NCI-H524 (cell line): ENCODE measurements at regions not wholly inside any gene's neighbourhood (a gene's known extent, or its start where the extent isn't known, plus 50 kb on each side); places are given as distances from the start of the nearest gene placed in this dataset.

ENCODE experiments used
- DNase-seq, 2 experiments: peaks; one replicate each; lab custom pipeline; 2025; lab: John Stamatoyannopoulos, UW

DNA sequence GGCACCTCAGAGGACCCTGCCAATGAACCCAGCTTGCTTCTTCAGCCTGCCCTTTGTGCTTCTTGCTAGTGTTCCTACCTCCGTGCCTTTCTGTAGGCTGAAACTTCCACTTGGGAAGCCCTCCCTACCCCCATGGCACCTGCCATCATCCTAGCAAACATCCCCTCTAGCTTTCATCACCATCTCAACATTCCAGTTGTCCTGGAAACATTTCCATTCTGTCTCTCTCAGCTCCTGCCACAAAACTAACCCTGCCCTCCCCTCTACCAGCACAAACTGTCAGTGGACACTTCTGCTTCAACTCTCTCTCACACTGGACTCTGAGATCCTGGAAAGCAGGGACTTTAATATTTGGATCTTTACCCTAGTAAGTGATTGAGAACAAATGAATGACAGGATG lies 525.8 kb upstream of the TENM4 start:
- DNase-seq = no peak

DNA sequence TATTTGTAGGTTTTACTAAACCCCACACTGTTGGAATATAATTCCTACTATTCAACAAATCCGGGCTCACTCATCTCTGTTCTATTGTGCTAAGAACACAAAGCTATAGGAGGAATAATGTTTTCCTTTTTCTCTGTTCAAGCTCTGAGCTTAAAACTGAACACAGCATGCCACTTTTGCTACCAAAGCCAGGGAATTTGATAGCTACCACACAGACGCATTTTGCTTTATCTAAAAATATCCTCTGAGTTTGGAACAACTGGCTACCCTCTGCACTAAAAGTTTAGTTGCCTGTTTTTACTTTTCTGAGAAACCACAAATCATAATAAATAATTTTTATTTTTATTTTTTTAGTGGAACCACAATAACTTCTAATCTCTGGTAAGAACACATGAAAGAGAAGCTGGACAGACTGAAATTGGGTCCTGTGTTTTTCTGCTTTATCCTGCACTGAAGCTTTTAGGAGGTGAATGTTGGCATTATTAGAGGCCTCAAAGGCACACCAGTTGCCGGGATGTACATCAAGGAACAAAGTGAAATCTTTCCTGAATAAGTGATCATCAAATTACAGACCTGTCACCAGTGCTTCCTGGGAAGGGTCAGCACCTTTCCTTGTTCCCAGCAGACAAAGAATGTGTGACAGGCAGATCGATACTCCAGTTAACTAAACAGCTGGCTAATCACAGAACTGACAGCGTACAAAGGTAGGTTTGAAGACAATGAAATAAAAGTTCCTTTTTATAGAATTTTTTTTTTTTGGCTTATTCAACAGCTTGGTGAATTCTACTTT lies 523.2 kb upstream of the TENM4 start:
- no peak for DNase-seq

DNA sequence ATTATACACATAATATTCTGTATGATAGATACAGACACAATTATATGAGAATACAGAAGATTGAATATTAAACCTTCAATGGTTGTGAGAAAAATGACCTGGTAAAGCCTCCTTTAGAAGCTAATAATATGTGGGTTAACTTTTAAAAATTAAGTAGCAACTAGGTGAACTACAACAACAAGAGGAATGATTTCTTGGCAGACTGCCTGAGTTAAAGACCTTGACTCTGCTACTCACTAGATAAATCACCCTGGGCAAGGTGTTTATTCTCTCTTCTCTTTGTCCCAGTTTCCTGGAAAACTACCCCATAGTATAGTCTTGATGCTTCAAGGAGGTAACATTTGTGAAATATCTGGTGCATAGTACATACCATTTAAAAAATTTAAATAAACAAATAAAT lies 519.6 kb upstream of the TENM4 start:
- no peak for DNase-seq

DNA sequence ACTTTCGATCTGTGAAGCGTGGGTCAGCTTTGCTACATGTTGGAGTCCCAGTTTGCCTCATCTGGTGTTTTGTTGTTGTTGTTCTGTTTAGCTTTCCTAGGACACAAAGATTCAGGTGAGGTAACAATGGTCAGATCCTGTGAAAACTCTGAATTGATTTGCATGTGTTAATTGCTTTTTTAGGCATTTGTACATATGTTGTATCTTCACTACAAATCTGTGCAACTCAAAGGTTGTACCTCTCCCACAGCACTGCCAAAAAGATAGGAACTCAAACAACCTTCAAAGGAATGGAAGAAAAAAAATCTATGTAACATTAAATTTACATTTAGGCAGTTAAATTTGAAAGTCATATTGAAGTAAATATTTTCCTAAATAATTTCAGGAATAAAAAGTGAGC lies 518.5 kb upstream of the TENM4 start:
- DNase-seq = no peak

DNA sequence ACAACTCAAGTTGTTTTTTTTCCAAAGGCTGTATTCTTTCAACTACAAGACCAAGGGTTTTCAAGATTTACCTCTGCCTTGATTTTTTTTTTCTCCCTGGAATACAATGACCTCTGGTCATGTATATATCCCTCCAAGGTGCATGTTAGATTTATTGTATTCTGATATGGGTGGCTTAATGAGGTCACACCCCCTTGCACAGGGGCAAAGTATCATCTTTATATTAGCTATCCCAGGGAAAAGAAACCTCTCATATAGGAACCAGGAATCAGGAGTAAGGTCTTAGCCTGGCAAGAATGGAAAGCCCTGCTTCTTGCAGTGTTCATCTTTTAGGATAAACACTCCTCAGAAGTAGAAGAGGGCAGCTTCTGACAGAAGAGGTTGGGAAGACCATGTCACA lies 516.9 kb upstream of the TENM4 start:
- DNase-seq = no peak

DNA sequence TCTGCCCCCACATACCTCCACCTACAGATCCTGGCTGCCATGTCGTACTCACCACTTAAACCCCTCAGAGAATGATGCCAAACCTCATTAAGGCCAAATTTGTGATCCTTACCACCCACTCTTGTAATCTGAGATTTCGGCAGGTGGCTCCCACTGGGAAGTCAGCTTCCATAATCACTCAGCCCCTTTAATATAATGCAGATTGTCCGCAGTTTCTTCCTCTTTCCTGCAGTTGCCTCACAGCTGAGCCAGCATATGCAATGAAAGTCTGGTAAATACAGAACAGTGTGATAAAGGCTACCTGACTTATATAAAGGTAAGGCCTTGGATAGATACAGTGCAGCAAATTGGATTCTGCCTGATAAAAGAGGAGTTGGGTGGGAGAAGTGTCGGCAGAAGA lies 515.2 kb upstream of the TENM4 start:
- DNase-seq = peak; percentile 26 to 79

DNA sequence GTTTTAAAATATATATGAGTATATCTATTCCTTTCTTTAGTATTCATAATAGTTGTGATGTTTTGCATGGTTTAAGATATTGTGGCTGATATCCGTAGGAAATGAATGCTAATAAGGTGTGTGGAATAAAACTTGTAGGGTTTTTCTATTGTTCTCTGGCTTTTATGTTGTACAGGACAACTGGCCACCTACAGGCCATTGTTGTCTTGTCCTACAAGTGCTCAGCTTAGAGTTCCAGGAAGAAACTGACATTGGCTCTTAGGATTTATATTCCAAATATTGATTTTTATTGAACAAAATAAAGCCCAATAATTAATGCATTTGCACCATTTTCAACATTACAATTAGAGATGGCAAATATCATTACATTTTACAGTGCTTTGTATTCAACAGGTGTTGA lies 512.8 kb upstream of the TENM4 start:
- DNase-seq = no peak

DNA sequence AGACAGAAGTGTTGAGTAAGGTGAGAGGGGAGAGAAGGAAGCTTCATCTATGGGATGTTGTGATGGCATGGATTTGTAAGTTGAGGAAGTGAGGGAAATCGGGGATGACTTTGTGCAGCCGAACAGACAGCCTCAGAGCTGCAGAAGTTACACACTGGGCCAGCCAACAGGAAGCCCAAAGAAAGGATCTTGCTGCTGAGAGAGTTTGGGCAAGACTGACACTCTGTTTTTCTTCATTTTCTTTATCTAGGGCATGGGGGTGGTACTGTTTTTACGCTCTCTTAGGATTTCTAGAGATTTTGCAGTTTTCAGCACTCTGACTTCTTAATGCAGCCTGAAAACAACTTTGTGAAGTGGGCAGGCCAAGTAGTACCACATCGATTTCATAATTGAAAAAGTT lies 509.9 kb upstream of the TENM4 start:
- DNase-seq = no peak

DNA sequence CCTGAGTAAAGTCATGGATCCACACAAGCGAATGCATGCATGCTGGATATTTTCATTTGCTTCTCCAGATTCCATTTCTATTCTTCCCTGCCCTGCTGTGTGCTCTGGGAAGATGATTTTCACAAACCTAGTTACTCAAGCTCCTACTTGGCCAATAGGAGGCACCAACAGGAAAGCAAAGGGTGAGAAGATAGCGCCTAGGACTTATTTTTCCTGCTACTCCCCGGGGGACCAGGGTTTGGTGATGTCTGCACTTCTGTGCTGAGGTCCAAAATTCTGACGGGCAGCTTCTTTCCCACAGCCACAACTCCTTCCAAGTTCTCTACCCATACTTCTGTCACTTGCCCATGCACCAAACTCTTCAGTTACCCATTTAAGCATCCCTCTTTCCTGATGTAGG lies 509.3 kb upstream of the TENM4 start:
- no peak for DNase-seq

DNA sequence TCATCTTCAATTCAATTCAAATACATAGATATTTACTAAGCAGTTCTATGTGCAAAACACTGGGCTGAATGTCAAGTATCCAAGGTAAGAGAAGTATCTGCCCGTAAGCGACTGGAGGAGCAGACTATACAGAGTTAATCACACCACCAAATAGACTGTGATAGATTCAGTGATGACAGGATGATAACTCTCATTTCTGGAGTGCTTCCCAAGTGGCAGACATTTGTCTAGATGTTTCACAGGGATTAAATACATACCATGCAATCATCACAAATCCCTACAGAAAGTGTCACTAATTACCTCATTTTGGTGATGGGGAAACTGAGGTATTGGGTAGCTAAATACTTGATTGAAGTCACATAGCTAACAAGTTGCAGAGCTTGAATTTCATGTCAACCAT lies 508.7 kb upstream of the TENM4 start:
- DNase-seq = no peak

DNA sequence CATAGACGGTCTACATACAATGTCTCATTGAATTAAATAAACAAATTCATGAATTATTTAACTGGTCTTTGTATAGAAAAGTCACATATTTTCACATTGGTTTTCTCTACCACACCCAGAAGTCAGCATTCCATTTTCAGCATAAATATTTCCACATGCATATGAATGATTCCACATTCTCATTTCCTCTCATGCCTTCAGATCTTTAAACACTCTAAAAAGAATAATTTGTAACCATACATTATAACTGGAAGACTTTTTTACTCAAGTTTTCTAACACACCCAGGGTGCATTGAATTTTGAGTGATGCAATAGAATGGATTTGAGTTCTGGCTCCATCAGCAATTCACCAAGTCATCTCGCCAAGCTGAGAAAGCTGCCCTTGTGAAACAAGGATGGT lies 501.8 kb upstream of the TENM4 start:
- no peak for DNase-seq

DNA sequence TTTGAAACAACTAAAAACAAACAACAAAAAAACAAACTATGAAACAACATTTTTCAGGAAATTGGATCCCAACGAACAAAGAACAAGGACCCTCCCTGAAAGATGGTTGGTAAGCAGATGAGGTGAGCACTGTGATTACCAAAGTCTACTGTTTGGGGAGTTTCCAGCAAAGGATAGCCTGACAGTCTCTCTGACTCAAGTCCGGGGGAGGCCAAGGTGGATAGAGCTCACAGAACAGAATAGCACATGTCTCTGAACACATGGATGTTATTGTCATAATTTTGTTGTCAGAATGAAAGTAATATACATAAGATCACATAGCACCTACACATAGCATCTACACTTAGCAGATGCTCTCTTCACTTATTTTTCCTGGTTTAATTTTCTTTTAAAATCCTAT lies 501.3 kb upstream of the TENM4 start:
- DNase-seq = no peak

DNA sequence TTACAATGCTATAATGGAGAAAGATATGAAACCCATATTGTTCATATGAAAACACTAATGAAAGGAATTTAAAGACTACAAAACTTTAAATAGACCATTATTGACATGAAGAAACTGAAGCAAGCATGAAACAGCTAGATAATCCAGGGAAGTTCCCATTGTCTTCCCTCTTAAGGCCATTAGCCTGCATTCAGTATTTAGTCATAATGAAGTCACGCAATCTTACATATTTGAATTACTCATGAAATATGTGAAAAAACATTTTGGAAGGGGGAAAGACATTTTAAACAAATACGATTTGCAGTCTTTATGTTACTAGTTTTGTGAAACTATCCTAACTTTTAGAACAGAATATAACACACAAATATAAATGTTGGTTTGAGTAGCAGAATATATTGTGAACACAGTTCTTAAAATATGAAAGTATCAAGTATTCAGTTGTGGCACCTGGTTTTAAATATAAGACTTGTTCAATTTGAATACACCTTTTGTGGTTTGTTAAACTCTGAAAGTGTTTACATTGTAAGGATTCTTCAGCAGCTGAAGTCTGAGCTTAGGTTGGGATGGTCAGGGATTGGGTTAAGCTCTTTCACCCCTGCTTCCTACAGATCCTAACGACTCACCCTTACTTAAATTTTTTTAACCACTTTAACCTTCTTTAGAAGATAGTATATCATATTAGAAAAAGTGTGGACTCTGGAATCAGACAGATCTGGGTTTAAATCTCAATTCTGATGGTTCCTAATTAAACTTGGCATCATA lies 500.3 kb upstream of the TENM4 start:
- DNase-seq = no peak

DNA sequence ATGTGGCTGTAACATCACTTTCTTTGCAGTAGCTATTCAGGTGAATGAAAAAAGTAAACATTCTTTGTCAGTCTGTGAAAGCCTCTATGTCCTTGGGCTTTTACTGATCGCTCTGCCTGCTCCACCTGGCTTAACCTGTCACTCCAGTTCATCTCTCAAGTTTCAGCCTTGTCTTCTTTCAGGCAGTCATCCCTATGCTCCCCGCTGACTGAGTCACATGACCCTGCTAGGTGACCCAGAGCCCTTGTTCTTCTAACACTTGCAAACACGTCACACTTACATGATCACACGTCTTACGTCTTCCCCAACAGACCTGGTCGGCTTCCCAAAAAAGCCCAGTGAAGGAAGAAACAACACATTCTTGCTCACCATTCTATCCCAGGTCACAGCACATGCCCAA lies 499.3 kb upstream of the TENM4 start:
- DNase-seq = no peak

DNA sequence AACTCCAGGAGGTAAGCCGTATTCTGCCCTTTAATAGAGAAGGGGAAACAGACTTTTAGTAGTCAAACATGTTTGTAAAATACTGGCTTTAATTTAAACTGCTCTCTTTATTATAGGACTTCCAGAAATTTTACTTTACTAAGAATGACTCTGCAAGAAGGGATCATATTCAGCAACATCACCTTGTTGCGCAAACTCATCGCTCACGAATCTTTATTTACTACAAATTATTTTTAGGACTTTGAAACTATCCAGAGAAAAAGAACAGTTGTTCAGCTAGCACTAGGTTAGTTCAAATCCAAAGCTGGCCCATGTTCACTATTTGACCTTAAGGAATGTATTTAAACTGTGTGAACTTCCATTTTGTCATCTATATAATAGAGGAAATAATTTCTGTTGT lies 498.3 kb upstream of the TENM4 start:
- no peak for DNase-seq

DNA sequence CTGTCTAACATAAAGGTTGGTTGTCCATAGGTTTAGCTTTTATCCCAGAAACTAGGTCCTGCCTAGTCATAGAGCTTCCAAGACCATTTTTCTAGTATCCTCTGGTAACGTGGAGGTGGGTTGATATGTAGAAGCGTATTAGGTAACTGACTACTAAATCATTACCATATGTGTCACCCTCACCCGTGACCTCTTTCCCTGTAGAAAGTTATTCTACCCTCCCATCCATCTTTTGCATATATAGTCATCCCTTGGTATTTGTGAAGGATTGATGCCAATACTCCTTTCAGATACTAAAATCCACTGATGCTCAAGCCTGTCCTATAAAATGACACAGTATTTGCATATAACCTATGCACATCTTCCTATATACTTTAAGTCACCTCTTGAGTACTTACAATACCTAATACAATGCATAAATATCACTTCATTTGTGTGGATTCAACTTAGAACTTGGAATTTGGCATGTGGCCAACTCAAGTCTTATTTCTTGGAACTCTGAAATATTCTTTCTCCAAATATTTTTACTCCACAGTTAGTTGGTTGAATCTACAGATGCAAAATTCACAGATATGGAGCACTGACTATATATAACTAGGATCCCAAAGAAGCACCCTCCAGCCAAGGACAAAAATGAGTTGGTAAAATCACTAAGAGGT lies 497.0 kb upstream of the TENM4 start:
- DNase-seq = no peak

DNA sequence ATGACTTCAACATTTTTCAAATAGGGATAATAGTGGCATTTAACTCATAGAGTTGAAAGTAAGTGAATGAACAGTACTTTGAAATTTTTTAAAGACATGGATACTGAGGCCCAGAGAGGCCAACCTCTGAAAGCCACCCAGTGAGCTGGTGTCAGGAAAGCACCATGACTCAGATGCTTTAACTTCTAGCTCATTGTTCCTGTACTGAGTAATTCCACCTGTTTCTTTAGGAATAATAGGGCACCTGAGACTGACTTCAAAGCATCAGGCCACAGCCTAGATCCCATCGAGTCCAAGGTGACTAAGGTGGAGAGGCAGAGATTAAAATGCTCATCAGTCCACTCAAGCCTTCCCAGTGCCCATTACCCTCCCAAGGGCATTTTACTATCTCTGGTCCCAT lies 491.8 kb upstream of the TENM4 start:
- no peak for DNase-seq

DNA sequence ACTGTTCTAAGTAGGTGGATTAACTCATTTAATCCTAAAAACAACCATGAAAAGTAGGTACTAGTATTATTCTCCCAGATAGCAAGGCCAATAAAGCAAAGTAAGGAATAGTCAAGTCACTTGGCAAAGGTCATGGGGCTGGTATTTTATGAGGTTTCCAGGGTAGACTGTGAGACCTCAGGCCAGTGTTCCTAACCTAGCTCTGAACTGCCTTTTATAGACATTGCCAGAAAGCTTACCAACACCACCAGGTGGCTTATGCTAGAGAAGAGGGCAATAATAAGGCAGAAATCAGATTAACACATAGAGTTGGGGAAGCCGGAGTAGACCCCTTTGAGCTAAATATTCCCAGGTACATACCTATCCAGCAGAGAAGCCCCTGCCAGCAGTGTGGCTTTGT lies 490.9 kb upstream of the TENM4 start:
- DNase-seq = no peak

DNA sequence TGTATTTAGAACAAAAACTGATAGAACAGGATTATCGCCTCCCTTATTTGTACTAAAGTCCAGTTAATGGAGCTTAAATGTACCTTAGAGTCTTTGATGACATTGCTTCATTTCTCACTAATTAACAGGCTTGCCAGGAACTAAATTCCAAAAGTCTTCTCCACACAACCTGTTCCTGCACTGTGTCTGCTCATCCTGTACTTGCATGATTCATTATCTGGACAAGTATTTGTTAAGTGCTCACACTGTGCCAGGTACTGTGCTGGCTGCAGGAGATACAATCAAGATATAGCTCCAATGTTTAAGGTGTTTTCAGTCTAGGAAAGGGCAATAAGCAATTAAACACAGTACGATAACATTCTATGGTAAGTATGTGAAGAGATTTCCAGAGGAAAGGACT lies 485.9 kb upstream of the TENM4 start:
- DNase-seq = no peak

DNA sequence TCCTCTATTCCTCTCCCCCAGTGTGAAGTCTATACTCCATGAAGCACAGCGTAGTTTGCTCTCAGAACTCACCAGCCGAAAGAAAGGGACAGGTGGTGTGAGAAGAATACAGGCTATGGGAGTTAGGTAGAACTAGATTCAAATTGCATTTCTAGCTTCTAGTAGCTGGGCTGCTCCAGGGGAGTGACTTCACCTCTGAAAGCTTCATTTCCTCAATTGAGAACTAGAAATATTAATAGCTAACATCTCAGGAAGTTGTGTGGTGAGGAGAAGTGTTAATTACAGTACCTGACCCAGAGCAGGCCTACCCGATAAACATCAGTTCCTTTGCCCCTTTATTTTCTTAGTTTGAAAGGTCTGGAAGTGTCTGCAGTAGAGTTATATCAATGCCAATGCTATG lies 484.7 kb upstream of the TENM4 start:
- no peak for DNase-seq

DNA sequence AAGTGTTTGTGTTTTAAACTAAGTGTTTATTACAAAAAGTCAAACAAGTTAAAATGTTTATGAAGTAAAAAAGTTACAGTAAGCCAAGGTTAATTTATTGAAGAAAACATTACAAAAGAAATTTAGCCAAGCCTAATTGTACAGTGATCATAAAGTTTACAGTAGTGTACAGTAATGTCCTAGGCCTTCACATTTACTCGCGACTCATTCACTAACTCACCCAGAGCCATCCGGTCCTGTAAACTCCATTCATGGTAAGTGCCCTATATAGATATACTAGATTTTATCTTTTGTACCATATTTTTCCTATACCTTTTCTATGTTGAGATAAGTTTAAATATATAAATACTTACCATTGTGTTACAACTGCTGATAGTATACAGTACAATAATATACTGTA lies 481.8 kb upstream of the TENM4 start:
- no peak for DNase-seq

DNA sequence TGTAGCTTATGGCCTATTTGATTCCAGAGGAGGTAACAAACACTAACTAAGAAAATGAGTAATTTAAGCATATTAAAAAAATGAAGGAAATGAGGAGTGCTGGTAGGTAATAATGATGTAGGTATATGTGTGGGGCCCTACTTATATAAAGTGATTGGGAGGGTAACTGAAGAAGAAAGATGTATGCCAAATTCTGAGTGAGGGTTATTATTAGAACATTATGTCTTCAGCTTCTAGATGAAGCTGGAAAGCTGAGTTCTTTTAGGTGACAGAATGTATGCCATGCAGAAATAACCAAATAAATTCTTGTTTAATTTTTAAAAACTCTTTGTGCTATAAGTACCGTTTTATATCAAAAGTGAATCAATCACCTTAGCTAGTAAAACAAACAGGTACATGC lies 479.6 kb upstream of the TENM4 start:
- DNase-seq = no peak

DNA sequence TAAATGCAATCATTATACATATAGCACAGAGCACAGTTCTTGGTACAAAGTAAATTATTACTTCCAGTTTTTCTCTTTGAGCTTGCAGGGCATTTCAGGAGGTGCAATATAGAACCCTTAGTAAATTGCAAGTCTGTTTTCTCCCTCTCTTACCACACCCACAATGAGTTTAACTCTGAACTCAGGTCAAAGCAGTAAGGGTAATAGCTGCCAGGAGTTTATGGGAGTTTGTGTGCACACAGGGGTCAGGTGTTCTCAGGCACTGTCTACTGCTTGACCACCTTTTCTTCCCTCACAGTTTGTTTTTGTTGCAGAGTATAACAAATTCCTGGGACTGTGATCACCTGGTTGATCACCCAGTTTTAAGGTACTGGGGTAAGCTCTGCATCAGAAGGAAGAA lies 478.5 kb upstream of the TENM4 start:
- no peak for DNase-seq
